HG03575 (cell line): ENCODE measurements at regions not wholly inside any gene's neighbourhood (a gene's known extent, or its start where the extent isn't known, plus 50 kb on each side); places are given as distances from the start of the nearest gene placed in this dataset.
"Not testable (repeated sequence)": the region's sequence is repeated elsewhere in the genome, so short reads cannot be mapped to it uniquely, and the experiment has no call there.

ENCODE experiments used
- ATAC-seq: cut with Tn5 transposase; IDR thresholded peaks from one replicate; pipeline ENCODE4 v1.9.1; 2021; ENCODE audit not compliant: unreplicated experiment, insufficient number of reproducible peaks, low FRiP score; ENCODE audit errors: extremely low read depth

DNA sequence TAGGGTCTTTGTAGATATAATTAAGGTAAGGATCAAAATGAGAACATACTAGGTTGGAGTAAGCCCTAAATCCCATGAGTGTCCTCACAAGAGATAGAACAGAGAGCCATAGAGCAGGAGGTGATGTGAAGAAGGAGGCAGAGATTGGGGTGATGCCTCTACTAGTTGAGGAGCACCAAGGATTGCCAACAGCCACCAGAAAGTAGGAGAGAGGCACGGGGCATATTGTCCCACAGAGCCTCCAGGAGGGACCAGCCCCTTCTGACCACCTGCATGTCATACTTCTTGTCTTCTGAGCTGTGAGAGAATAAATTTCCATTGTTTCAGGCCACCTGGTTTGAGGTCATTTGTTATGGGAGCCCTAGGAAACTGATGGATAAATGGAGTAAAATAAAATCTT lies 363.3 kb downstream of the RPS6KC1 start:
- no peak for ATAC-seq

DNA sequence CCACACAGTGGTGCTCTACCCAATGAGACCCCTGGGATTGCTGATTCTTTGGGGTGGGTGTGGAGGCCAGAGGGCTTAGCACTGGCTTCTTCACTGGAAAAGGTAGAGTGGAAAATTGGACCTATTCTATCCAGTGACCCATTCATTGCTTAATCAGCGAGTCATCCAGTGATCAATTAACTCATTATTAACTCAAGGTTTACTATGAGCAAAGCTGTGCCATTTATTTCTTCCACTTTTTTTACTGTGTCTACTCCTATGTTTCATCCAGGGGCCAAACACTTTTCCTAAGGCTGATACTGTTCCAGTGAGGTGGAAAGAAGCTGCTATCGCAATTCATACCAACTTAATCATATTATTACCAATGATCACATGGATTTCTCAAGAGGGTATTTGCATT lies 363.9 kb downstream of the RPS6KC1 start:
- no peak for ATAC-seq

- ATAC-seq, result no peak
Observed at GRCh38 chr1:213415691-213416380, 364.8 kb downstream of the RPS6KC1 start.

GRCh38 chr1:213416461-213417224 lies 365.6 kb downstream of the RPS6KC1 start:
- no peak for ATAC-seq

- ATAC-seq, result no peak
Observed at GRCh38 chr1:213417225-213417820, 366.3 kb downstream of the RPS6KC1 start.

DNA sequence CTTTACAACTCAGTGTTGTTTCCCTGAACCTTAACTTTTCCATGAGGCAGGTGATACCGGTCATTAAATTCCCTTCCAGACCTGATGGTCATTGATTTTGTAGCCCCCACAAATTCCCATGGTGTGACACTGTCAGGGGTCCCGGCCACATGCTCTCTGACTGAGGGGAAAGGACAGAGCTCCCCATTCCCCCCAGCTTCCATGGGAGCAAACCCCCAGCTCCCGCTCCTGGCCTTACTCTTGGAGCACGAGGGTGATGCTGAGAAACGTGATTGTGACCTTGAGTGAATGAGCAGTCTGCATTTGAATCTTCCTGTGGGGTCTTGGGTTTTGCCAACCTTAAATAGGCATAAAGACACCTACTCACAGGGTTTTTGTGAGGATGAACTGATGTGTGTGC lies 366.8 kb downstream of the RPS6KC1 start:
- no peak for ATAC-seq

- no peak for ATAC-seq
Observed at GRCh38 chr1:213418268-213419071, 367.4 kb downstream of the RPS6KC1 start.

GRCh38 chr1:213419401-213420030 lies 368.5 kb downstream of the RPS6KC1 start:
- no peak for ATAC-seq

DNA sequence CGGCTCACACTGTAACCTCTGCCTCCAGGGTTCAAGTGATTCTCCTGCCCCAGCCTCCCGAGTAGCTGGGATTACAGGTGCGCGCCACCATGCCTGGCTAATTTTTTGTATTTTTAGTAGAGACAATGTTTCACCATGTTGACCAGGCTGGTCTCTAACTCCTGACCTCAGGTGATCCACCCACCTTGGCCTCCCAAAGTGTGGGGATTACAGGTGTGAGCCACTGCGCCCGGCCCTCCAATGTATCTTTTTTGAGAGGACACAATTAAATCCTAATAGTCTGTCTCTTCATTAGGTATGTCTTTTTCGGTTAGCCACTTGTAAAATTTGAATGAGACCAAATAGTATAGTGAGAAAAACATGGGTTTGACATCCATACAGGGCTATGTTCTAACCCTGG lies 370.1 kb downstream of the RPS6KC1 start:
- not testable (repeated sequence) for ATAC-seq

GRCh38 chr1:213423041-213423440 lies 372.0 kb downstream of the RPS6KC1 start:
- ATAC-seq, result no peak

GRCh38 chr1:213423605-213424004 lies 372.6 kb downstream of the RPS6KC1 start:
- no peak for ATAC-seq

- no peak for ATAC-seq
Observed at GRCh38 chr1:213425376-213426030, 374.5 kb downstream of the RPS6KC1 start.

DNA sequence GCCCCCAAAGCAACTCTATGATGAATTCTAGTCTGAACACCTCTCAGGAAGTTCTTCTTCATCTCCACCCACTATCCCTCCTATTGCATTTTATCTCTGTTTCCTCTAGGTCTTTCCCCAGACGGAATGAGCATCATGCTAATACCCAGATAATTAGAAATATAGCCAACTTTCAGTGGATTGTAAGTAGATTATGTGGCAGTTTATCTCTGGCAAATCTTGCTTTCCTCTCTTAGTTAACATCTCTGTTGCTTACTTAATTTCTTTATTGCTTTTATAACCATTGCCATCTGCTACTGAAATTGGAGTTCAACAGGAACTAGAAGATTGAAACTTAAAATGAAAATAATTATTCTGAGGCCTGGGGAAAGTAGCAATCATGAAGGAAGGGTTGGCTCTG lies 378.6 kb downstream of the RPS6KC1 start:
- ATAC-seq, result no peak

GRCh38 chr1:213435715-213436114 lies 384.7 kb downstream of the RPS6KC1 start:
- no peak for ATAC-seq

- no peak for ATAC-seq
Observed at GRCh38 chr1:213438339-213438738, 387.3 kb downstream of the RPS6KC1 start.

DNA sequence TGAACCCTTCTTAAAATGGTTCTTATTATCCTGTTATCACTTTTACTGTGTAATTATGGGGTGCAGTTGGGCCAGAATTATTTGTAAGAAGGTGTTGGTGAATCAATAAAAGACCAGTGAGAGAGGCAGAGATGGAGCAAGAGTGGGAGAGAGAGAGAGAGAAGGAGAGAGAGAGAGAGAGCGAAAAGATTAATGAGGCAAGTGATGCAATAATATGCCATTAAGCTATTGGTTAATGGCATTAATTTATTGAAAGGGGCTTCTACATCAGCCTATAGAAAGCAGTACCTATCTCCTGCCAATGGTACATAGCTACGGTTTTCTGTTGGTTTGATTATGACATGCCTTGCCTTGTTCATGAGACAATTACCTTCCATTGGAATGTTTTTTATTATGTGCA lies 388.7 kb downstream of the RPS6KC1 start:
- ATAC-seq, result no peak

- ATAC-seq, result no peak
Observed at GRCh38 chr1:213440766-213441165, 389.7 kb downstream of the RPS6KC1 start.

DNA sequence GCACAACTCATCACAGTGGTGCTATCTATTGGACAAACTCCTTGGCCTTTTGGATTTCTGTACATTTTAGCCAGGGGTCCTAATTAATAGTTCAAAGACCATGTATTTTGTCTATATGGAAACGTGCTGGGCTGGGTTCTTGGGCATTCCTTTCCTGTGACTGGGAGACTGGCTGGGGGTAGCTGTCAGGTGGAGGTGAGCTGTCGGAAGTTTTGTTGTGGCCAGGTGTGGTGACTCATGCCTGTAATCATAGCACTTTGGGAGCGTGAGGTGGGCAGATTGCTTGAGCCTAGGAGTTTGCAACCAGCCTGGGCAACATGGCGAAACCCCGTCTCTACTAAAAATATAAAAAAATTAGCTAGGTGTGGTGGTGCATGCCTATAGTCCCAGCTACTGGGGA lies 392.4 kb downstream of the RPS6KC1 start:
- ATAC-seq, result no peak

- ATAC-seq, result no peak
Observed at GRCh38 chr1:213444224-213444623, 393.2 kb downstream of the RPS6KC1 start.
